Stimulated activated CD4-positive, alpha-beta T cell treated with anti-CD3 and anti-CD28 coated beads, Interleukin-15, amount 100 ng/mL, for 1 hour (primary cell): ENCODE measurements at regions not wholly inside any gene's neighbourhood (a gene's known extent, or its start where the extent isn't known, plus 50 kb on each side); places are given as distances from the start of the nearest gene placed in this dataset.

Experiments
- DNase-seq, 2 donors: peaks; one replicate each; pipeline ENCODE4 v3.0.0-alpha.2; 2020; ENCODE audit warnings: low read depth in 1 of 2, low spot score in 1 of 2

DNA sequence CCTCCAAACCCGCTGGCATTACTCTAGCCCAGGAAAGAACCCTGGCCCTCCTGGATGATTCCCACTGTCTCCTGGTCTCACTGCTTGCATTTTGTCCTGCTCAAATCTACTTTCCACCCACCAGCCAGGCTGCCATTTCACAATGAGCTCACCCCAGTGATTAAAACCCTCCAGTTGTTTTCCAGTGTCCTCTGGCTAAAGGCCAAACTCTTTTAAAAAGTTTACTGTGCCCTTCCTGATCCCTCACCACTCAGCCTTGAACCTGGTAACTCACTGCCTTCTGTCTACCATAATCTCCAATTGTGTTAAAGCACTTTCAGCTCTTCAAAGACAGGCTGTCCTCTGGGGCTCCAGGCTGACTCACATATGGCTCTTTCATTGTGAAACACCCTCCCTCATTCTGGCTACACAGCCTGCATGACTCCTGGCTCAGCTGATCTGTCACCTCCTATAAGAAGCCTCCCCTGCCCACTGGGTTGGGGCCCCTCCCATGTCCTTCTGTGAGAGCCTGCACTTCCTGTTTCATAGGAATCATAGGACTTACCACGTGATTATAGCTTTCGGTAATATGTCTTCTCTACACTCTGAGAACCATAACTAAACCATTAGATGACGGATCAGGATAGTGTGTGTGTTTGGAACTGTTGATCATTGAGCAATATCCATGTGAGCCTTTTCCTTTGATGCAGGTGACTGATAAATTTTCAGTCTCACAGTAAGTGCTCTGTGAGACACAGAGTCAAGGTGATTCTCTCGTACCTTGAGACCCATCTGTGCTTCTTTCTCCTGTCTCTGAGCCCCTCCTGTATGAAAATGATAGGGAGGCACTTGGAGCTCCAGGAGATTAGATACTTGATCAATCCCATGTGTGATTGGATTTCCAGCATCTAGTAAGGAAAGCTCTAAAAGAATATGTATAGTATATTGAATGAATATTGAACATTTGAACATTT is 590.8 kb upstream of the ID2 start:
- peak in 1 of 2 donors; percentile 28 for DNase-seq

DNA sequence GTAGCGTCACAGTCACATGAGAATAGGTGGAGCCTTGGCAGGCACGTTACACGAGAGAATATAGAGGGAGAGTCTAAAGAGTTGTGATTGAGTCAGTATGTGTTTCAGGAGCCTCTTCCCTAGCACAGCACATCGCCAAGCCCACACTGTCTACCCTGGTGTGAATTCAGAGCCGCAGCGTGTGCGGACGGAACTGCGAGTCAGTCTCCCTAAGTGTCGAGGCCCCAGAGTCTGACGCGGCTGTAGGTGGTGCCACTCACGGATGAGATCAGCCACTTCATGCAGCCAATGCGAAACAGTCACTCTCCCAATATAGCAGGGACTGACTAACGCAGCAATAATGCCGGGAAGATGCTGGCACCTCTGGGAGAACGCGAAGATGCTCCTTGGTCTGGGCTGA is 587.3 kb upstream of the ID2 start:
- DNase-seq, result no peak

GRCh38 chr2:8095978-8096377 is 585.9 kb upstream of the ID2 start:
- no peak for DNase-seq

DNA sequence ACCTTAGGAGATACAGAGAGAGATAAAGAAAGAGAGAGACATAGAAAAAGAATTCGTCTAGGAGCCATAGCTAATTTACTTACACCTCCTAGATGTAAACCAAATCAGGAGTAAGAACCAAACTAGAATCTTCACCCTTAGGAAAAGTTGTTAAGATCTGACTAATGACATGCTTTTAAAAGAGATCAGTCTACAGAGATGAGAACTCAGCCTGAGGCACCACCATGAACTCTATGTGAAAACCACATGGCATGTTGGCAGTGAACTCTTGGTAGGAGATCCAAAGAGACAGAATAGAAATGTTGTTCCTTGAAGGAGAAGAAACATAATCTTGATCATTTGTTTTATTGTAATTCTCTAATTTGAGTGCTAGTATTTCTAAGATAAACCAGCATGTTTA is 585.4 kb upstream of the ID2 start:
- no peak for DNase-seq

- DNase-seq, result no peak
Observed at GRCh38 chr2:8098476-8099266, 583.2 kb upstream of the ID2 start.

GRCh38 chr2:8099267-8099582 is 582.6 kb upstream of the ID2 start:
- no peak for DNase-seq

DNA sequence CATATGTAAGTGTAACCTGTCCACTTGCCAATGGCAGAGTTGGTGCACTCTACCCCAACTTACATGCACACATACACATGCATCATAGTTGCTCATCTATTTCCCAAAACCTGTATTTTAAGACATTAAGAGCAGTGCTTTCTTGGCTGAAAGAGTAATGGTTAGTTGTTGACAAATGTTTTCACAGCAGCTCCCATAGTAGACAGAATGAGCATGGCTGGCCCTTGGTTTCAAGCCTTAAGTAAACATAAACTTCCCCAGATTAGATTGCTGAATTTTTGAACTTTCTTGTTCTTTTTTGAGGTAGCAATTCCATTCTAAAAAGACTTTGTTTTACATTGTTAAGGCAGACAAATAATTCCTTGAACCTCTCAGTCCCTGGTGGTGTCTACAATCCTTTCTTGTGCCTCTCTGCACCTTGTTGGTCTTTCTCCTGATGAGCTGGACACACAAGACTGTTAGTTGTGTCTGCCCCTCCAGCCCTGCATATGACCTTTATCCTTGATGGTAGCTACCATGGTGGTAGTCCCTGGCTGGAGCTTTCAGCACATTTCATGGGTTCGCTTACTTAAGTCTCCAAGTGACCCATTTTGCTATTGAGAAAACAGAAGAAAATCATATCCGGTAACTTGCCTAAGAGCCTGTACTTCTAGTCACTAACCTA is 580.1 kb upstream of the ID2 start:
- DNase-seq, result no peak

- DNase-seq, result no peak
Observed at GRCh38 chr2:8102470-8102869, 579.4 kb upstream of the ID2 start.

DNA sequence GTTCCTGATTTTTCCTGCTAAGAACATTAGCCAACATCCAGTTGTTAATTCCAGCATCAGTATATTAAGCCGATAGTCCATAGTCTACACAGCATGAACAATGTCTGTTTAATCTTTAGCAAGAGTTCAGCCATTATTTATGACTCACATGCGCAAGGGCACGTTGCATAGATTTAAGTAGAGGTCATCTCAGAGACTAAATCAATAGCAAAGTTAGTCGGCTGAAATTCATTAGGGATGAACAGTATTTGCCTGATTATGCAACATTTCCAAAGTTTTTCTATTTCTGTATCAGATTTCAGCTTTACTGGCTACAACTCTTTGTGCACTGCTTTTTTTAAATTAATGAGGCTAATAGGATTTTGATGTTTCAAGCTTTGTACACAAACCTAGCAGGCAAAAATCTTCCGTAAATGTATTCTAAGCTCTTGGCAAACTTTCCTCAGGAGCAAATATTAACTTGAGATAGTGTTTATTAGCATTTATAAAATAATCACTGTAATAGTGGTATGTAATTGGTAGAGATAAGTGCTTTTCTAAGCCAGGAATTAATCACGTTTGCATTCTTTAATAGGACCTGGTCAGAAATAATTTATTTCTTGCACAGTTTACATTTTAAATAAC is 578.7 kb upstream of the ID2 start:
- DNase-seq, result no peak

DNA sequence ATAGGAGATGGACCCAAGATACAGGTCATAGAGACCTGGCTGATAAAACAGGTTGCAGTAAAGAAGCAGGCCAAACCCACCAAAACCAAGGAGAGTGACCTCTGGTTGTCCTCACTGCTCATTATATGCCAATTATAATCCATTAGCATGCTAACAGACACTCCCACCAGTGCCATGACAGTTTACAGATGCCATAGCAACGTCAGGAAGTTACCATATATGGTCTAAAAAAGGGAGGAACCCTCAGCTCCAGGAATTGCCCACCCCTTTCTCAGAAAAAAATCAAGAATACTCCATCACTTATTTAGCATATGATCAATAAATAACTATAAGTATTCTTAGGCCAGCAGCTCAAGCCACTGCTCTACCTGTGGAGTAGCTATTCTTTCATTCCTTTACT is 574.7 kb upstream of the ID2 start:
- DNase-seq, result no peak

DNA sequence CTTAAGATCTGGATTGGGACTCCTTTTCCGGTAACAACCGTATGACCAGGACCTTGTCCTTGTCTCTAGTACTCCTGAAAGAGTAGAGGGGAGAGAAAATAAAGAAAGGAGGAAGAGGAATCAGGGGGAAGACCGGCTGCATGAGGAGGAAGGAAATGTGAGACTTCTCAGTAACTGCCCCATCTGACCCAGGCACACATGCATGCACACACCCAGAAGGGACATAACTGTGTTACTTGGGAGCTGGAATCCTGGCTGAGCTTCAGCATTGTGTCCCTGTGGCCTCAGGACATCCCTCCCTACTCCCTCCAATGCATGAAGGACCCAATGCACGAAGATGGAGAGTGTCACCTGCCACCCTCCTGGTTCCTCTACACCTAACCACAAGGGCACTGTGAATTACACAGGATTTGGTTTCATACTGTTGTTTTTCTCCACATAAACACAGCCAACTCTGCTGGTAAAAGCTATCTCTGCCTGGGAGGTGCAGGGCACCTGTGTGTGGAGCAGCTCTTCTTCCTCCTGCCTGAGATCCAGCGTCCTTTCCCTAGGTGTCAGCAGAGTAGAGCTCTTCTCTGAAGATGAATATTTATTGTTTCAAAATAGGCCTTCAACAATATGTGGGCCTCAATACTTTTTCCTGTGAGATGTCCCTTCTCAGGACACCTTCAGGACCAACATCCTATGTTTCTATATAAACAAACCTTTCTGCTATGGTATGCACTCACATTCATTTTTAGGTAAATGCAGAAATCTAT is 574.1 kb upstream of the ID2 start:
- DNase-seq, result no peak

GRCh38 chr2:8110716-8111115 is 571.1 kb upstream of the ID2 start:
- no peak for DNase-seq

GRCh38 chr2:8111193-8111592 is 570.7 kb upstream of the ID2 start:
- DNase-seq, result no peak

GRCh38 chr2:8115456-8115855 is 566.4 kb upstream of the ID2 start:
- no peak for DNase-seq

DNA sequence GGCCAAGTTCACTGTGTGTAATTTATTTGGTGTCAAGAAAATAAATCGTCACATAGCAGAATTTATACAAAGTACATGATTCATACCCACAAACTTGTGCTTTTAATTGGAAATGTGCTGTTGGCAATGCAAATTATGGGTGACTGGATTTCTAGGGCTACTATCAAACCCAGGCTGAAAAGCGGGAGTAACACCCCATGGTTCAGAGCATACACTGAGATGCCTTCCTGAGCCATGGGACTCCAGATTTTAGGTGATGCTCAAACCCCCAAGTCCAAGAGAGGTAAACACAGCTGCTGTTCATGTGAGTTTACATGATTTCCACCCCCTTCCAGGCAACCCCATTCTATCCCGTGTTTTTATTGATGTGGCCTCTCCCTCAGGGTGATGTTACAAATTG is 565.9 kb upstream of the ID2 start:
- no peak for DNase-seq

GRCh38 chr2:8116661-8117060 is 565.2 kb upstream of the ID2 start:
- DNase-seq, result no peak

- DNase-seq, result no peak
Observed at GRCh38 chr2:8118940-8119781, 562.7 kb upstream of the ID2 start.

GRCh38 chr2:8119782-8120505 is 561.9 kb upstream of the ID2 start:
- no peak for DNase-seq

DNA sequence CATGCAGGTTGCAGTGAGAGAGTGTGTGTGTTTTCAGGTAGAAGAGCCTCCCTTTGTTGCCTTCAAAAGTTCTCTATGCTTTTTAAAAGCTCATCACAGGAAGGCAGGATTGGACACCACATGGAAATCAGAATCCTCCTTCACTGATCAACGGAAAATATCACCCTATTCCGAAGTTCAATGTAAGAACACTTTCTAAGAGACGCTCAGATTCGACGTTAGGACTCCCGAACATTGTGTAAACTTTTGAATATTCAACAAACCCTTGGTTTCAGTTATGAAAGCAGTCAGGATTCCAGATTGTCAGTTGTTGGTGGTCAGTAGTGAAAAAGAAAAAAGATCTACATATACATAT is 561.4 kb upstream of the ID2 start:
- no peak for DNase-seq
